Activated B cell treated with CpG ODN at 0.5 μM for 24 hours (primary cell): ENCODE measurements at regions not wholly inside any gene's neighbourhood (a gene's known extent, or its start where the extent isn't known, plus 50 kb on each side); places are given as distances from the start of the nearest gene placed in this dataset.

Source experiments
- ATAC-seq: fragments of 200-7000 bp; cut with Tn5 transposase; one replicate; pipeline ENCODE4 v1.10.0; 2021; ENCODE audit warnings: low read depth, mild to moderate bottlenecking, moderate library complexity
- CTCF ChIA-PET: fragments of 350-600 bp; sonication (Branson Sonifier 250); formaldehyde crosslinking; loops from one replicate; lab custom pipeline; 2021; ENCODE audit warnings: antibody characterized with exemption; lab: Charles Lee
- POLR2A ChIA-PET: fragments of 350-600 bp; sonication (Branson Sonifier 250); formaldehyde crosslinking; loops from one replicate; lab custom pipeline; 2021; ENCODE audit warnings: antibody characterized with exemption; lab: Charles Lee
- DNase-seq: peaks from one replicate; pipeline ENCODE4 v3.0.0; 2022
- H3K27ac Mint-ChIP-seq: one replicate; pipeline ENCODE4 v1.8.0; 2020; ENCODE audit warnings: mixed read lengths
- H3K27me3 Mint-ChIP-seq: one replicate; pipeline ENCODE4 v1.8.0; 2021; ENCODE audit warnings: mixed read lengths
- H3K36me3 Mint-ChIP-seq: one replicate; pipeline ENCODE4 v1.8.0; 2021; ENCODE audit warnings: low read depth, mixed read lengths
- H3K4me1 Mint-ChIP-seq: one replicate; pipeline ENCODE4 v1.8.0; 2021; ENCODE audit warnings: mixed read lengths
- H3K4me3 Mint-ChIP-seq: one replicate; pipeline ENCODE4 v1.8.0; 2020; ENCODE audit warnings: mild to moderate bottlenecking, mixed read lengths
- H3K9me3 Mint-ChIP-seq: one replicate; pipeline ENCODE4 v1.8.0; 2020; ENCODE audit warnings: mixed read lengths
- CTCF ChIP-seq: fragments of 200-600 bp; IDR thresholded peaks from one replicate; pipeline ENCODE4 v1.8.0; 2022; ENCODE audit warnings: antibody characterized with exemption, mild to moderate bottlenecking
- intact Hi-C: fragments of 100-400 bp; cut with micrococcal nuclease; formaldehyde crosslinking; loops from one replicate; pipeline ENCODE4 v1.15.1; 2024

GRCh38 chr5:57012511-57012910, 60.6 kb upstream of the MIER3 start:
- Mint-ChIP-seq H3K27me3 (no peaks in the 10 kb centered on the region), H3K4me1 (peaks cover 2% of the 10 kb centered on the region), H3K27ac (no peak overlapping the region), H3K36me3 (no peaks in the 10 kb centered on the region), H3K4me3 (no peak overlapping the region), H3K9me3 (no peaks in the 10 kb centered on the region)
- intact Hi-C loops: no loop called here
- ChIA-PET CTCF (no interaction called here), POLR2A (interaction anchor here (0.6 kb wide), 1 partner anchor 26 kb away, joined by 3 read pairs; no protein-coding TSS in a partner anchor)
- DNase-seq (no peak), ATAC-seq (no peak)
- no peak for TF ChIP-seq CTCF

- Mint-ChIP-seq H3K27me3 (no peaks in the 10 kb centered on the region), H3K4me1 (peaks cover 19% of the 10 kb centered on the region), H3K36me3 (no peaks in the 10 kb centered on the region), H3K4me3 (no peak overlapping the region), H3K9me3 (peaks cover 12% of the 10 kb centered on the region), H3K27ac (no peak overlapping the region)
- TF ChIP-seq CTCF: no peak
- ATAC-seq: no peak
- DNase-seq: no peak
- POLR2A ChIA-PET: no interaction called here
- CTCF ChIA-PET: no interaction called here
- intact Hi-C loops: no loop called here
Measured at GRCh38 chr5:57025961-57026360, 74.0 kb upstream of the MIER3 start.

GRCh38 chr5:57028161-57028560, 76.2 kb upstream of the MIER3 start:
- POLR2A ChIA-PET: no interaction called here
- Mint-ChIP-seq H3K9me3 (peaks cover 12% of the 10 kb centered on the region), H3K36me3 (no peaks in the 10 kb centered on the region), H3K4me3 (no peak overlapping the region), H3K27ac (no peak overlapping the region), H3K4me1 (peaks cover 35% of the 10 kb centered on the region), H3K27me3 (no peaks in the 10 kb centered on the region)
- CTCF ChIA-PET: no interaction called here
- no peak for TF ChIP-seq CTCF
- no peak for DNase-seq
- no peak for ATAC-seq
- intact Hi-C loops: no loop called here

- intact Hi-C loops: loop anchor here (5.0 kb wide), 1 partner anchor 45 kb away; no protein-coding TSS in a partner anchor
- Mint-ChIP-seq H3K4me3 (no peak overlapping the region), H3K27me3 (no peaks in the 10 kb centered on the region), H3K9me3 (peaks cover 2% of the 10 kb centered on the region), H3K36me3 (no peaks in the 10 kb centered on the region), H3K27ac (no peak overlapping the region), H3K4me1 (peaks cover 35% of the 10 kb centered on the region)
- no peak for ATAC-seq
- DNase-seq: no peak
- ChIA-PET POLR2A (no interaction called here), CTCF (no interaction called here)
- no peak for TF ChIP-seq CTCF
Measured at GRCh38 chr5:57032151-57032551, 80.2 kb upstream of the MIER3 start.

DNA sequence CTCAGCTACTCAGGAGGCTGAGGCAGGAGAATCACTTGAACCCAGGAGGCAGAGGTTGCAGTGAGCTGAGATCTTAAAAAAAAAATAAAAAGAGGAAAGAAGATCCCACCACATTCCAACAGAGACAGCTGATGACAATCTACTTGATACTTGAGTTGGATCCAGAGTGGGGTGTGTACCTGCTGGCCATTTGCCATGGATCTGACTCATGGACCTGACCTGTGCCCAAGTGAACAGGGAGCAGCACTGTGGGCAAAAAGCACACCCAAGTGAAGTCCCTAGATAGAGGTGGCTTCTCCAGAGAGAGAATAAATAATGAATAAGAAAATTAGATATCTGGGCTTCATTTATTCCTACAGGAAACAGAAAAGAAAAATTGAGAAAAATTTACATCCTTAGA, 81.2 kb upstream of the MIER3 start:
- TF ChIP-seq CTCF: no peak
- H3K36me3 Mint-ChIP-seq: no peaks in the 10 kb centered on the region
- no peak overlapping the region for H3K27ac Mint-ChIP-seq
- no peak for ATAC-seq
- ChIA-PET POLR2A (no interaction called here), CTCF (no interaction called here)
- H3K4me1 Mint-ChIP-seq: peaks cover 35% of the 10 kb centered on the region
- intact Hi-C loops: loop anchor here (5.0 kb wide), 1 partner anchor 46 kb away; no protein-coding TSS in a partner anchor
- DNase-seq: no peak
- H3K4me3 Mint-ChIP-seq: no peak overlapping the region
- H3K27me3 Mint-ChIP-seq: no peaks in the 10 kb centered on the region
- peaks cover 2% of the 10 kb centered on the region for H3K9me3 Mint-ChIP-seq
